ENCODE measurements at regions not wholly inside any gene's neighbourhood (a gene's known extent, or its start where the extent isn't known, plus 50 kb on each side); places are given as distances from the start of the nearest gene placed in this dataset.

- no peaks in the 10 kb centered on the region for H3K9me3 ChIP-seq (ENCODE audit: control insufficient read depth, low read length)
- H3K4me2 ChIP-seq (ENCODE audit: low read length, poor library complexity, severe bottlenecking) = no peak overlapping the region
- no peak overlapping the region for H3K18ac ChIP-seq (ENCODE audit: low read depth in 1 of 2, low read length in 2 of 2)
- WGBS = 87% methylated on average over 3 of the region's 3 CpGs
- no peak overlapping the region for H3K9ac ChIP-seq (ENCODE audit: low read length)
- no peak overlapping the region for H2BK120ac ChIP-seq (ENCODE audit: low read depth, low read length)
- H3K4me3 ChIP-seq (ENCODE audit: insufficient read depth in 1 of 2, low read depth in 1 of 2, low read length in 2 of 2) = no peak overlapping the region
- no peaks in the 10 kb centered on the region for H3K27me3 ChIP-seq (ENCODE audit: control insufficient read depth in 1 of 2, insufficient read depth in 1 of 2, low read length in 2 of 2)
- H4K91ac ChIP-seq (ENCODE audit: low read length) = no peak overlapping the region
- H2AFZ ChIP-seq (ENCODE audit: low read depth, low read length) = no peak overlapping the region
- H2BK15ac ChIP-seq (ENCODE audit: low read depth, poor library complexity, severe bottlenecking) = no peak overlapping the region
- no peak overlapping the region for H3K14ac ChIP-seq (ENCODE audit: low read length in 2 of 2)
- DNase-seq = no peak
- no peak overlapping the region for H3K27ac ChIP-seq (ENCODE audit: low read length, poor library complexity, severe bottlenecking)
- H3K4me1 ChIP-seq (ENCODE audit: control insufficient read depth, insufficient read depth, low read depth, low read length) = no peaks in the 10 kb centered on the region
- H3K79me1 ChIP-seq (replicated peaks; ENCODE audit: low read length, poor library complexity, severe bottlenecking) = no peaks in the 10 kb centered on the region
- H2AK5ac ChIP-seq (ENCODE audit: low read length, severe bottlenecking) = no peak overlapping the region
- no peaks in the 10 kb centered on the region for H3K36me3 ChIP-seq (ENCODE audit: control insufficient read depth in 1 of 2, insufficient read depth in 2 of 2, low read depth in 1 of 2, low read length in 2 of 2)
- H4K8ac ChIP-seq (ENCODE audit: low read length) = no peak overlapping the region
- no peak overlapping the region for H3K4ac ChIP-seq (ENCODE audit: low read depth in 1 of 2, low read length in 2 of 2)
- H3K23ac ChIP-seq (ENCODE audit: low read length in 2 of 2) = no peak overlapping the region
- H2BK12ac ChIP-seq (ENCODE audit: low read length in 2 of 2) = no peak overlapping the region
- no peak overlapping the region for H2BK5ac ChIP-seq (ENCODE audit: low read depth, low read length, poor library complexity, severe bottlenecking)
Observed at GRCh38 chr4:52244848-52245247, 193.7 kb downstream of the SPATA18 start.

GRCh38 chr4:52246827-52247226, 195.7 kb downstream of the SPATA18 start:
- H3K9me3 ChIP-seq (ENCODE audit: control insufficient read depth, low read length) = peaks cover 2% of the 10 kb centered on the region
- no peak overlapping the region for H2AK5ac ChIP-seq (ENCODE audit: low read length, severe bottlenecking)
- H2BK5ac ChIP-seq (ENCODE audit: low read depth, low read length, poor library complexity, severe bottlenecking) = no peak overlapping the region
- no peak overlapping the region for H3K14ac ChIP-seq (ENCODE audit: low read length in 2 of 2)
- H3K4me3 ChIP-seq (ENCODE audit: insufficient read depth in 1 of 2, low read depth in 1 of 2, low read length in 2 of 2) = no peak overlapping the region
- H3K4me1 ChIP-seq (ENCODE audit: control insufficient read depth, insufficient read depth, low read depth, low read length) = no peaks in the 10 kb centered on the region
- no peak overlapping the region for H3K18ac ChIP-seq (ENCODE audit: low read depth in 1 of 2, low read length in 2 of 2)
- no peak for DNase-seq
- H3K9ac ChIP-seq (ENCODE audit: low read length) = no peak overlapping the region
- no peak overlapping the region for H4K91ac ChIP-seq (ENCODE audit: low read length)
- no peak overlapping the region for H3K4ac ChIP-seq (ENCODE audit: low read depth in 1 of 2, low read length in 2 of 2)
- H3K79me1 ChIP-seq (replicated peaks; ENCODE audit: low read length, poor library complexity, severe bottlenecking) = no peaks in the 10 kb centered on the region
- H3K27me3 ChIP-seq (ENCODE audit: control insufficient read depth in 1 of 2, insufficient read depth in 1 of 2, low read length in 2 of 2) = no peaks in the 10 kb centered on the region
- 47% methylated on average over 1 of the region's 1 CpG for WGBS
- no peak overlapping the region for H2BK120ac ChIP-seq (ENCODE audit: low read depth, low read length)
- no peaks in the 10 kb centered on the region for H3K36me3 ChIP-seq (ENCODE audit: control insufficient read depth in 1 of 2, insufficient read depth in 2 of 2, low read depth in 1 of 2, low read length in 2 of 2)
- no peak overlapping the region for H4K8ac ChIP-seq (ENCODE audit: low read length)
- H2BK15ac ChIP-seq (ENCODE audit: low read depth, poor library complexity, severe bottlenecking) = no peak overlapping the region
- no peak overlapping the region for H3K4me2 ChIP-seq (ENCODE audit: low read length, poor library complexity, severe bottlenecking)
- H3K23ac ChIP-seq (ENCODE audit: low read length in 2 of 2) = no peak overlapping the region
- no peak overlapping the region for H2BK12ac ChIP-seq (ENCODE audit: low read length in 2 of 2)
- H3K27ac ChIP-seq (ENCODE audit: low read length, poor library complexity, severe bottlenecking) = no peak overlapping the region
- no peak overlapping the region for H2AFZ ChIP-seq (ENCODE audit: low read depth, low read length)

- no peak overlapping the region for H3K4me2 ChIP-seq (ENCODE audit: low read length, poor library complexity, severe bottlenecking)
- H3K36me3 ChIP-seq (ENCODE audit: control insufficient read depth in 1 of 2, insufficient read depth in 2 of 2, low read depth in 1 of 2, low read length in 2 of 2) = no peaks in the 10 kb centered on the region
- no peak for DNase-seq
- H3K4me1 ChIP-seq (ENCODE audit: control insufficient read depth, insufficient read depth, low read depth, low read length) = no peaks in the 10 kb centered on the region
- H4K91ac ChIP-seq (ENCODE audit: low read length) = no peak overlapping the region
- H3K79me1 ChIP-seq (replicated peaks; ENCODE audit: low read length, poor library complexity, severe bottlenecking) = no peaks in the 10 kb centered on the region
- H3K9ac ChIP-seq (ENCODE audit: low read length) = peak overlapping the region; percentile 7
- H2BK120ac ChIP-seq (ENCODE audit: low read depth, low read length) = no peak overlapping the region
- no peak overlapping the region for H2BK12ac ChIP-seq (ENCODE audit: low read length in 2 of 2)
- peaks cover 13% of the 10 kb centered on the region for H3K9me3 ChIP-seq (ENCODE audit: control insufficient read depth, low read length)
- no peaks in the 10 kb centered on the region for H3K27me3 ChIP-seq (ENCODE audit: control insufficient read depth in 1 of 2, insufficient read depth in 1 of 2, low read length in 2 of 2)
- WGBS = 44% methylated on average over 1 of the region's 1 CpG
- H3K23ac ChIP-seq (ENCODE audit: low read length in 2 of 2) = no peak overlapping the region
- H4K8ac ChIP-seq (ENCODE audit: low read length) = no peak overlapping the region
- H3K4ac ChIP-seq (ENCODE audit: low read depth in 1 of 2, low read length in 2 of 2) = no peak overlapping the region
- no peak overlapping the region for H3K27ac ChIP-seq (ENCODE audit: low read length, poor library complexity, severe bottlenecking)
- no peak overlapping the region for H2AK5ac ChIP-seq (ENCODE audit: low read length, severe bottlenecking)
- no peak overlapping the region for H3K14ac ChIP-seq (ENCODE audit: low read length in 2 of 2)
- no peak overlapping the region for H3K4me3 ChIP-seq (ENCODE audit: insufficient read depth in 1 of 2, low read depth in 1 of 2, low read length in 2 of 2)
- H2BK15ac ChIP-seq (ENCODE audit: low read depth, poor library complexity, severe bottlenecking) = no peak overlapping the region
- H3K18ac ChIP-seq (ENCODE audit: low read depth in 1 of 2, low read length in 2 of 2) = no peak overlapping the region
- H2AFZ ChIP-seq (ENCODE audit: low read depth, low read length) = no peak overlapping the region
- no peak overlapping the region for H2BK5ac ChIP-seq (ENCODE audit: low read depth, low read length, poor library complexity, severe bottlenecking)
Observed at GRCh38 chr4:52247941-52248340, 196.8 kb downstream of the SPATA18 start.

GRCh38 chr4:52248820-52249219, 197.7 kb downstream of the SPATA18 start:
- no peak overlapping the region for H4K91ac ChIP-seq (ENCODE audit: low read length)
- H3K9me3 ChIP-seq (ENCODE audit: control insufficient read depth, low read length) = peaks cover 22% of the 10 kb centered on the region
- no peak overlapping the region for H2AFZ ChIP-seq (ENCODE audit: low read depth, low read length)
- no peak overlapping the region for H2BK5ac ChIP-seq (ENCODE audit: low read depth, low read length, poor library complexity, severe bottlenecking)
- H3K23ac ChIP-seq (ENCODE audit: low read length in 2 of 2) = no peak overlapping the region
- no peak overlapping the region for H3K4me3 ChIP-seq (ENCODE audit: insufficient read depth in 1 of 2, low read depth in 1 of 2, low read length in 2 of 2)
- H3K79me1 ChIP-seq (replicated peaks; ENCODE audit: low read length, poor library complexity, severe bottlenecking) = no peaks in the 10 kb centered on the region
- no peak overlapping the region for H3K27ac ChIP-seq (ENCODE audit: low read length, poor library complexity, severe bottlenecking)
- H3K27me3 ChIP-seq (ENCODE audit: control insufficient read depth in 1 of 2, insufficient read depth in 1 of 2, low read length in 2 of 2) = no peaks in the 10 kb centered on the region
- no peak overlapping the region for H3K18ac ChIP-seq (ENCODE audit: low read depth in 1 of 2, low read length in 2 of 2)
- H2BK12ac ChIP-seq (ENCODE audit: low read length in 2 of 2) = no peak overlapping the region
- H3K14ac ChIP-seq (ENCODE audit: low read length in 2 of 2) = no peak overlapping the region
- no peak overlapping the region for H2AK5ac ChIP-seq (ENCODE audit: low read length, severe bottlenecking)
- H3K4me1 ChIP-seq (ENCODE audit: control insufficient read depth, insufficient read depth, low read depth, low read length) = no peaks in the 10 kb centered on the region
- no peak overlapping the region for H2BK15ac ChIP-seq (ENCODE audit: low read depth, poor library complexity, severe bottlenecking)
- H3K36me3 ChIP-seq (ENCODE audit: control insufficient read depth in 1 of 2, insufficient read depth in 2 of 2, low read depth in 1 of 2, low read length in 2 of 2) = no peaks in the 10 kb centered on the region
- no peak for DNase-seq
- H3K4me2 ChIP-seq (ENCODE audit: low read length, poor library complexity, severe bottlenecking) = no peak overlapping the region
- no peak overlapping the region for H3K4ac ChIP-seq (ENCODE audit: low read depth in 1 of 2, low read length in 2 of 2)
- H3K9ac ChIP-seq (ENCODE audit: low read length) = peak overlapping the region; percentile 10
- H2BK120ac ChIP-seq (ENCODE audit: low read depth, low read length) = no peak overlapping the region
- no peak overlapping the region for H4K8ac ChIP-seq (ENCODE audit: low read length)

Data from mesenchymal stem cell (in vitro differentiated cells and primary cell).